Posterior cingulate gyrus (tissue), 11 donors: ENCODE measurements at regions not wholly inside any gene's neighbourhood (a gene's known extent, or its start where the extent isn't known, plus 50 kb on each side); places are given as distances from the start of the nearest gene placed in this dataset.
"Not testable (repeated sequence)": the region's sequence is repeated elsewhere in the genome, so short reads cannot be mapped to it uniquely, and the experiment has no call there.

ENCODE experiments used
- DNase-seq, 10 donors: peaks; one replicate each; pipeline versions ENCODE4 v3.0.0 to v3.0.0-alpha.2; 2020 to 2021; ENCODE audit warnings: mixed read lengths in 3 of 10
- intact Hi-C: fragments of 100-400 bp; cut with DNase I; formaldehyde crosslinking; loops from one replicate; pipeline ENCODE4 v1.15.1; 2023

GRCh38 chr5:133863857-133864585 lies 104.4 kb downstream of the C5orf15 start:
- no peak for DNase-seq
- intact Hi-C loops: loop anchor here (10.0 kb wide), 1 partner anchor 439 kb away; no protein-coding TSS in a partner anchor

- intact Hi-C loops: loop anchor here (10.0 kb wide), 1 partner anchor 436 kb away; no protein-coding TSS in a partner anchor
- no peak for DNase-seq
These were observed 107.2 kb downstream of the C5orf15 start for GRCh38 chr5:133861161-133861737.

- intact Hi-C loops: no loop called here
- DNase-seq: no peak
These were observed 109.4 kb downstream of the C5orf15 start for GRCh38 chr5:133859073-133859472.

GRCh38 chr5:133857595-133858313 lies 110.7 kb downstream of the C5orf15 start:
- DNase-seq, intact Hi-C loops: not testable (repeated sequence)

GRCh38 chr5:133854554-133854953 lies 113.9 kb downstream of the C5orf15 start:
- no peak for DNase-seq
- intact Hi-C loops: no loop called here

GRCh38 chr5:133853646-133854365 lies 114.6 kb downstream of the C5orf15 start:
- intact Hi-C loops: no loop called here

GRCh38 chr5:133851521-133851920 lies 116.9 kb downstream of the C5orf15 start:
- intact Hi-C loops: no loop called here
- no peak for DNase-seq

More at GRCh38 chr5:133853646-133854365, 114.6 kb downstream of the C5orf15 start:
- no peak for DNase-seq

- intact Hi-C loops: no loop called here
- DNase-seq: no peak
These were observed 117.6 kb downstream of the C5orf15 start for GRCh38 chr5:133850811-133851210.

- no peak for DNase-seq
- intact Hi-C loops: no loop called here
These were observed 119.3 kb downstream of the C5orf15 start for GRCh38 chr5:133849116-133849515.

GRCh38 chr5:133848341-133848811 lies 120.0 kb downstream of the C5orf15 start:
- no peak for DNase-seq
- intact Hi-C loops: no loop called here

- DNase-seq: no peak
- intact Hi-C loops: no loop called here
These were observed 120.5 kb downstream of the C5orf15 start for GRCh38 chr5:133847886-133848285.

- no peak for DNase-seq
- intact Hi-C loops: no loop called here
These were observed 121.1 kb downstream of the C5orf15 start for GRCh38 chr5:133847301-133847700.

- intact Hi-C loops: no loop called here
- DNase-seq: no peak
These were observed 121.8 kb downstream of the C5orf15 start for GRCh38 chr5:133846478-133847226.

GRCh38 chr5:133845271-133845670 lies 123.2 kb downstream of the C5orf15 start:
- no peak for DNase-seq
- intact Hi-C loops: no loop called here

GRCh38 chr5:133844836-133845235 lies 123.6 kb downstream of the C5orf15 start:
- intact Hi-C loops: no loop called here
- no peak for DNase-seq

GRCh38 chr5:133843911-133844310 lies 124.5 kb downstream of the C5orf15 start:
- intact Hi-C loops: no loop called here
- no peak for DNase-seq

GRCh38 chr5:133842846-133843611 lies 125.4 kb downstream of the C5orf15 start:
- DNase-seq: no peak
- intact Hi-C loops: no loop called here

GRCh38 chr5:133841831-133842750 lies 126.3 kb downstream of the C5orf15 start:
- intact Hi-C loops: no loop called here
- peak in 1 of 10 donors; percentile 71 for DNase-seq
